ENCODE measurements at regions not wholly inside any gene's neighbourhood (a gene's known extent, or its start where the extent isn't known, plus 50 kb on each side); places are given as distances from the start of the nearest gene placed in this dataset.

GRCh38 chr6:113004470-113005270, 657.5 kb downstream of the RFPL4B start:
- no peaks in the 10 kb centered on the region for H3K36me3 ChIP-seq
- intact Hi-C loops (cut with micrococcal nuclease): no loop called here

GRCh38 chr6:113006494-113006893, 659.4 kb downstream of the RFPL4B start:
- H3K4me1 ChIP-seq: no peaks in the 10 kb centered on the region
- H3K9me3 ChIP-seq (replicated peaks): no peaks in the 10 kb centered on the region
- DNase-seq: no peak
- intact Hi-C loops (cut with micrococcal nuclease): no loop called here
- H3K27ac ChIP-seq (replicated peaks): no peak overlapping the region
- no peak overlapping the region for H3K4me3 ChIP-seq
- no peaks in the 10 kb centered on the region for H3K27me3 ChIP-seq (ENCODE audit: low read depth)
- TF ChIP-seq CTCF (IDR thresholded peaks at IDR 0.05; ENCODE audit: borderline replicate concordance): no peak
- no peaks in the 10 kb centered on the region for H3K36me3 ChIP-seq

More at GRCh38 chr6:113004470-113005270, 657.5 kb downstream of the RFPL4B start:
- Histone ChIP-seq H3K27ac (replicated peaks) (no peak overlapping the region), H3K4me3 (no peak overlapping the region), H3K4me1 (no peaks in the 10 kb centered on the region), H3K9me3 (replicated peaks) (no peaks in the 10 kb centered on the region), H3K27me3 (ENCODE audit: low read depth) (no peaks in the 10 kb centered on the region)
- no peak for DNase-seq
- no peak for TF ChIP-seq CTCF (IDR thresholded peaks at IDR 0.05; ENCODE audit: borderline replicate concordance)

GRCh38 chr6:113009682-113010081, 662.6 kb downstream of the RFPL4B start:
- H3K4me3 ChIP-seq: no peak overlapping the region
- intact Hi-C loops (cut with micrococcal nuclease): no loop called here
- TF ChIP-seq CTCF (IDR thresholded peaks at IDR 0.05; ENCODE audit: borderline replicate concordance): no peak
- H3K36me3 ChIP-seq: no peaks in the 10 kb centered on the region
- no peak overlapping the region for H3K27ac ChIP-seq (replicated peaks)
- H3K27me3 ChIP-seq (ENCODE audit: low read depth): no peaks in the 10 kb centered on the region
- no peaks in the 10 kb centered on the region for H3K9me3 ChIP-seq (replicated peaks)
- no peak for DNase-seq
- no peaks in the 10 kb centered on the region for H3K4me1 ChIP-seq

GRCh38 chr6:113010196-113010989, 663.3 kb downstream of the RFPL4B start:
- H3K27ac ChIP-seq (replicated peaks): no peak overlapping the region
- no peak overlapping the region for H3K4me3 ChIP-seq
- H3K4me1 ChIP-seq: no peaks in the 10 kb centered on the region
- no peak for TF ChIP-seq CTCF (IDR thresholded peaks at IDR 0.05; ENCODE audit: borderline replicate concordance)
- intact Hi-C loops (cut with micrococcal nuclease): no loop called here
- H3K36me3 ChIP-seq: no peaks in the 10 kb centered on the region
- no peak for DNase-seq
- no peaks in the 10 kb centered on the region for H3K9me3 ChIP-seq (replicated peaks)
- H3K27me3 ChIP-seq (ENCODE audit: low read depth): no peaks in the 10 kb centered on the region

- Histone ChIP-seq H3K4me1 (no peaks in the 10 kb centered on the region), H3K4me3 (no peak overlapping the region), H3K27ac (replicated peaks) (peak overlapping the region; percentile 26), H3K27me3 (ENCODE audit: low read depth) (no peaks in the 10 kb centered on the region), H3K9me3 (replicated peaks) (no peaks in the 10 kb centered on the region), H3K36me3 (no peaks in the 10 kb centered on the region)
- no peak for TF ChIP-seq CTCF (IDR thresholded peaks at IDR 0.05; ENCODE audit: borderline replicate concordance)
- no peak for DNase-seq
- intact Hi-C loops (cut with micrococcal nuclease): no loop called here
Observed at GRCh38 chr6:113011389-113011788, 664.3 kb downstream of the RFPL4B start.

Measured in left ventricle myocardium inferior (tissue), 1 donor.